Mesothelial cell of epicardium (in vitro differentiated cells): ENCODE measurements at regions not wholly inside any gene's neighbourhood (a gene's known extent, or its start where the extent isn't known, plus 50 kb on each side); places are given as distances from the start of the nearest gene placed in this dataset.

Source experiments
- DNase-seq, 2 experiments: peaks; one replicate each; pipeline ENCODE4 v3.0.0; 2021; ENCODE audit warnings: low spot score in 2 of 2; ENCODE audit not compliant: unreplicated experiment in 2 of 2
- H3K27ac Mint-ChIP-seq: 2 replicates; pipeline ENCODE4 v1.8.0; 2021; ENCODE audit warnings: mixed read lengths
- H3K27me3 Mint-ChIP-seq: 2 replicates; pipeline ENCODE4 v1.8.0; 2021; ENCODE audit warnings: low read depth, mixed read lengths
- H3K36me3 Mint-ChIP-seq: 2 replicates; pipeline ENCODE4 v1.8.0; 2021; ENCODE audit warnings: mixed read lengths
- H3K4me1 Mint-ChIP-seq: 2 replicates; pipeline ENCODE4 v1.8.0; 2021; ENCODE audit warnings: mixed read lengths
- H3K4me3 Mint-ChIP-seq: 2 replicates; pipeline ENCODE4 v1.8.0; 2021; ENCODE audit warnings: mild to moderate bottlenecking, moderate library complexity, mixed read lengths
- H3K9me3 Mint-ChIP-seq: 2 replicates; pipeline ENCODE4 v1.8.0; 2021; ENCODE audit warnings: mixed read lengths
- TF ChIP-seq, protein P1 (sequence below): fragments of 200-600 bp; sonication (generic); IDR thresholded peaks from one replicate; pipeline ENCODE4 v1.5.0; 2021; ENCODE audit warnings: antibody characterized with exemption; ENCODE audit not compliant: unreplicated experiment

- no peaks in the 10 kb centered on the region for H3K27me3 Mint-ChIP-seq
- no peak overlapping the region for H3K4me3 Mint-ChIP-seq
- TF ChIP-seq, protein P1, sequence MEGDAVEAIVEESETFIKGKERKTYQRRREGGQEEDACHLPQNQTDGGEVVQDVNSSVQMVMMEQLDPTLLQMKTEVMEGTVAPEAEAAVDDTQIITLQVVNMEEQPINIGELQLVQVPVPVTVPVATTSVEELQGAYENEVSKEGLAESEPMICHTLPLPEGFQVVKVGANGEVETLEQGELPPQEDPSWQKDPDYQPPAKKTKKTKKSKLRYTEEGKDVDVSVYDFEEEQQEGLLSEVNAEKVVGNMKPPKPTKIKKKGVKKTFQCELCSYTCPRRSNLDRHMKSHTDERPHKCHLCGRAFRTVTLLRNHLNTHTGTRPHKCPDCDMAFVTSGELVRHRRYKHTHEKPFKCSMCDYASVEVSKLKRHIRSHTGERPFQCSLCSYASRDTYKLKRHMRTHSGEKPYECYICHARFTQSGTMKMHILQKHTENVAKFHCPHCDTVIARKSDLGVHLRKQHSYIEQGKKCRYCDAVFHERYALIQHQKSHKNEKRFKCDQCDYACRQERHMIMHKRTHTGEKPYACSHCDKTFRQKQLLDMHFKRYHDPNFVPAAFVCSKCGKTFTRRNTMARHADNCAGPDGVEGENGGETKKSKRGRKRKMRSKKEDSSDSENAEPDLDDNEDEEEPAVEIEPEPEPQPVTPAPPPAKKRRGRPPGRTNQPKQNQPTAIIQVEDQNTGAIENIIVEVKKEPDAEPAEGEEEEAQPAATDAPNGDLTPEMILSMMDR, result no peak
- H3K4me1 Mint-ChIP-seq, result peaks cover 32% of the 10 kb centered on the region
- DNase-seq, result no peak
- H3K27ac Mint-ChIP-seq, result no peak overlapping the region
- no peaks in the 10 kb centered on the region for H3K9me3 Mint-ChIP-seq
- H3K36me3 Mint-ChIP-seq, result peaks cover 27% of the 10 kb centered on the region
These were observed 52.3 kb upstream of the IKBKE start for GRCh38 chr1:206417774-206418614.

- TF ChIP-seq, protein P1, result no peak
- no peak for DNase-seq
- Mint-ChIP-seq H3K27me3 (no peaks in the 10 kb centered on the region), H3K9me3 (no peaks in the 10 kb centered on the region), H3K4me1 (peaks cover 34% of the 10 kb centered on the region), H3K36me3 (peaks cover 29% of the 10 kb centered on the region), H3K27ac (no peak overlapping the region), H3K4me3 (no peak overlapping the region)
These were observed 51.0 kb upstream of the IKBKE start for GRCh38 chr1:206419250-206419649.

- no peak overlapping the region for H3K27ac Mint-ChIP-seq
- no peak for DNase-seq
- peaks cover 29% of the 10 kb centered on the region for H3K4me1 Mint-ChIP-seq
- H3K27me3 Mint-ChIP-seq, result no peaks in the 10 kb centered on the region
- peaks cover 29% of the 10 kb centered on the region for H3K36me3 Mint-ChIP-seq
- no peaks in the 10 kb centered on the region for H3K9me3 Mint-ChIP-seq
- TF ChIP-seq, protein P1, result no peak
- H3K4me3 Mint-ChIP-seq, result no peak overlapping the region
These were observed 50.5 kb upstream of the IKBKE start for GRCh38 chr1:206419783-206420182.

DNA sequence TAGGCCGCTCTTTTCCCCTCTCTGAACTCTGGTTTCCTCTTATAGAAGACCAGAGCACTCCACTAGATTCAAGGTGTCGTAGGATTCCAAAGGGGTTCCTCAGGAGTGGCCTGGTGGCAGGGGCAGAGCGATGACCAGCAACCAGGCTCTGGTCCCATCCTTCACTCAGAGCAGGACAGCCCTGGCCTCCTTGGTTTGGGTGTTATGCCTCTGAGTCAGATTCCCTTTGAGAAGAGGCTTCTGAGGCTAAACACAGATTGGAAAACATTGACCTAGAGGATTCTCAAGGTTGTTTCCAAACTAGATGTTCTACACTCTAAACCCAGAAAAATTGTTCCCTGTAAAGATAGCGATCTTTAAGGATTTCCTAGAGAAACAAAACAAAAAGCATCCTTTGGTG, 49.8 kb upstream of the IKBKE start:
- Mint-ChIP-seq H3K4me1 (peaks cover 23% of the 10 kb centered on the region), H3K4me3 (no peak overlapping the region), H3K36me3 (peaks cover 30% of the 10 kb centered on the region), H3K27ac (no peak overlapping the region), H3K27me3 (no peaks in the 10 kb centered on the region), H3K9me3 (no peaks in the 10 kb centered on the region)
- TF ChIP-seq, protein P1, result no peak
- no peak for DNase-seq
